ENCODE measurements at regions not wholly inside any gene's neighbourhood (a gene's known extent, or its start where the extent isn't known, plus 50 kb on each side); places are given as distances from the start of the nearest gene placed in this dataset.

GRCh38 chr20:57038608-57039440 lies 227.6 kb downstream of the BMP7 start:
- Histone ChIP-seq H3K4me1 (ENCODE audit: insufficient read depth, low read length) (no peaks in the 10 kb centered on the region), H3K27ac (ENCODE audit: low read depth in 1 of 2, low read length in 2 of 2) (no peak overlapping the region), H3K4me3 (ENCODE audit: low read length) (no peak overlapping the region), H3K9me3 (ENCODE audit: control insufficient read depth in 1 of 2, insufficient read depth in 1 of 2, low read length in 2 of 2) (no peaks in the 10 kb centered on the region), H3K27me3 (ENCODE audit: control insufficient read depth in 1 of 2, insufficient read depth in 2 of 2, low read length in 2 of 2) (peaks cover 2 to 4% of the 10 kb centered on the region in 2 experiments), H3K36me3 (ENCODE audit: insufficient read depth, low read length) (no peaks in the 10 kb centered on the region)
- intact Hi-C loops (cut with DNase I, micrococcal nuclease) = no loop called here
- Mint-ChIP-seq H3K4me1 (ENCODE audit: low read depth) (no peaks in the 10 kb centered on the region), H3K9me3 (peaks cover 2% of the 10 kb centered on the region), H3K4me3 (no peak overlapping the region), H3K27ac (no peak overlapping the region), H3K27me3 (peaks cover 19% of the 10 kb centered on the region), H3K36me3 (ENCODE audit: low read depth) (no peaks in the 10 kb centered on the region)
- DNase-seq (no peak), ATAC-seq (ENCODE audit: poor library complexity) (no peak)
- TF ChIP-seq CTCF (IDR thresholded peaks at IDR 0.05) = no peak
- CTCF ChIA-PET = no interaction called here
- POLR2A ChIA-PET = no interaction called here

DNA sequence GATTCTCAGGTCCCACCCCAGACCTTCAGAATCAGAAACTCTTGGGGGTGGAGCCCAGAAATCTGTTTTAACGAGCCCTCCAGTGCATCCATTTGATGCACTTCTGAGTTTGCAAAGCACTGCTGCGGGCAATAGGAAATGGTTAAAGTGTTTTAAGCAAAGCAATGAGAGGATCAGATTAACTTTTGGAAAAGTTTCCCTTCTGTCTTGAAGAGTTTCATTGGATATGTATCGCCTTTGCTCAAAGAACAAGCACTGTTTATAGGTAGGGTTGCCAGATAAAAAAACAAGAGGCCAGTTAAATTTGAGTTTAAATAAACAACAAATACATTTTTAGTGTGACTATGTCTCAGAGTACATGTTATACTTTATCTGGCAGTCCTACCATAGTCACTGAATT lies 226.0 kb downstream of the BMP7 start:
- Histone ChIP-seq H3K27ac (ENCODE audit: low read depth in 1 of 2, low read length in 2 of 2) (no peak overlapping the region), H3K27me3 (ENCODE audit: control insufficient read depth in 1 of 2, insufficient read depth in 2 of 2, low read length in 2 of 2) (peaks cover 2 to 4% of the 10 kb centered on the region in 2 experiments), H3K4me1 (ENCODE audit: insufficient read depth, low read length) (no peaks in the 10 kb centered on the region), H3K9me3 (ENCODE audit: control insufficient read depth in 1 of 2, insufficient read depth in 1 of 2, low read length in 2 of 2) (no peaks in the 10 kb centered on the region), H3K36me3 (ENCODE audit: insufficient read depth, low read length) (no peaks in the 10 kb centered on the region), H3K4me3 (ENCODE audit: low read length) (no peak overlapping the region)
- DNase-seq = no peak
- Mint-ChIP-seq H3K9me3 (no peaks in the 10 kb centered on the region), H3K4me1 (ENCODE audit: low read depth) (no peaks in the 10 kb centered on the region), H3K27ac (no peak overlapping the region), H3K4me3 (no peak overlapping the region), H3K36me3 (ENCODE audit: low read depth) (no peaks in the 10 kb centered on the region), H3K27me3 (peaks cover 14% of the 10 kb centered on the region)
- no peak for ATAC-seq (ENCODE audit: poor library complexity)
- TF ChIP-seq CTCF (IDR thresholded peaks at IDR 0.05) = no peak
- intact Hi-C loops (cut with DNase I, micrococcal nuclease) = no loop called here
- ChIA-PET CTCF (no interaction called here), POLR2A (no interaction called here)

DNA sequence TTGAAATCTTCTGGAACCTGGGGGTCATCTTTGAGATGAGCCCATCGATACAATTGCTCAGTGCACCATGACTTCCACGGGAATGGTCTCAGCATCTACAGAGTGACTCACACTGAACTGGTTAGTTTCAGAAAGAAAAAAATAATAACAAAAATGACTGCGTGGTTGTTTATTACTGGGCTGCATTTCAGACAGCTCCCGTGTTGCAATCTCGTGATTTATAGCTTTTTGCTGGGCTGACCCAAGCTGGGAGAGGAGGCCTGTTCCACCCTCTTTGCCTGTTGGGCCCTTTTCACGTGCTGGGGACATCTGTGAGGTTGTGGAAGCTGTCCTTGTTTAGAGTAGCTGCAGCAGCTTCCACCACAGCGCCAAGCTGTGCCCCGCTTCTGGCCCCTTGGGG lies 225.5 kb downstream of the BMP7 start:
- ATAC-seq (ENCODE audit: poor library complexity) (no peak), DNase-seq (no peak)
- H3K27ac Mint-ChIP-seq = no peak overlapping the region
- H3K4me3 Mint-ChIP-seq = no peak overlapping the region
- TF ChIP-seq CTCF (IDR thresholded peaks at IDR 0.05) = no peak
- H3K27me3 Mint-ChIP-seq = peaks cover 10% of the 10 kb centered on the region
- Histone ChIP-seq H3K4me1 (ENCODE audit: insufficient read depth, low read length) (no peaks in the 10 kb centered on the region), H3K36me3 (ENCODE audit: insufficient read depth, low read length) (no peaks in the 10 kb centered on the region), H3K9me3 (ENCODE audit: control insufficient read depth in 1 of 2, insufficient read depth in 1 of 2, low read length in 2 of 2) (no peaks in the 10 kb centered on the region), H3K27me3 (ENCODE audit: control insufficient read depth in 1 of 2, insufficient read depth in 2 of 2, low read length in 2 of 2) (peaks cover 0 to 2% of the 10 kb centered on the region in 2 experiments), H3K27ac (ENCODE audit: low read depth in 1 of 2, low read length in 2 of 2) (no peak overlapping the region), H3K4me3 (ENCODE audit: low read length) (no peak overlapping the region)
- no peaks in the 10 kb centered on the region for H3K4me1 Mint-ChIP-seq (ENCODE audit: low read depth)
- H3K9me3 Mint-ChIP-seq = no peaks in the 10 kb centered on the region
- POLR2A ChIA-PET = no interaction called here
- CTCF ChIA-PET = no interaction called here
- H3K36me3 Mint-ChIP-seq (ENCODE audit: low read depth) = no peaks in the 10 kb centered on the region
- intact Hi-C loops (cut with DNase I, micrococcal nuclease) = no loop called here

Data from CD4-positive, alpha-beta T cell (primary cell).